ENCODE measurements at regions not wholly inside any gene's neighbourhood (a gene's known extent, or its start where the extent isn't known, plus 50 kb on each side); places are given as distances from the start of the nearest gene placed in this dataset.

- TF ChIP-seq CTCF (conservative IDR thresholded peaks at IDR 0.05; ENCODE audit: low read length): no peak
- TF ChIP-seq EZH2phosphoT487 (IDR thresholded peaks at IDR 0.05; ENCODE audit: borderline replicate concordance): no peak
- H3K36me3 ChIP-seq (ENCODE audit: insufficient read depth, low read length): no peaks in the 10 kb centered on the region
- H3K4me2 ChIP-seq (ENCODE audit: low read depth, low read length, poor library complexity, severe bottlenecking): no peak overlapping the region
- no peaks in the 10 kb centered on the region for H4K20me1 ChIP-seq (ENCODE audit: insufficient read depth, low read length, poor library complexity, severe bottlenecking)
- no peaks in the 10 kb centered on the region for H3K9me2 ChIP-seq (replicated peaks; ENCODE audit: low read depth, low read length)
- H3K9me3 ChIP-seq (ENCODE audit: insufficient read depth, low read depth, low read length): no peaks in the 10 kb centered on the region
- H3K4me3 ChIP-seq (ENCODE audit: low read length, poor library complexity, severe bottlenecking): no peak overlapping the region
- H3K79me2 ChIP-seq (ENCODE audit: insufficient read depth, low read length): no peaks in the 10 kb centered on the region
- H3K4me1 ChIP-seq (ENCODE audit: insufficient read depth, low read length, poor library complexity, severe bottlenecking): peaks cover 2% of the 10 kb centered on the region
- no peak overlapping the region for H2AFZ ChIP-seq (ENCODE audit: low read length)
- H3K9ac ChIP-seq (ENCODE audit: low read depth, low read length, poor library complexity, severe bottlenecking): no peak overlapping the region
- H3K27me3 ChIP-seq (ENCODE audit: insufficient read depth, low read length, poor library complexity, severe bottlenecking): no peaks in the 10 kb centered on the region
- H3F3A ChIP-seq (ENCODE audit: low read depth): no peaks in the 10 kb centered on the region
These were observed 83.8 kb upstream of the NRP1 start for GRCh38 chr10:33418301-33418700.

- peaks cover 7% of the 10 kb centered on the region for H3K4me1 ChIP-seq (ENCODE audit: insufficient read depth, low read length, poor library complexity, severe bottlenecking)
- no peaks in the 10 kb centered on the region for H3K27me3 ChIP-seq (ENCODE audit: insufficient read depth, low read length, poor library complexity, severe bottlenecking)
- no peak overlapping the region for H2AFZ ChIP-seq (ENCODE audit: low read length)
- H3F3A ChIP-seq (ENCODE audit: low read depth): no peaks in the 10 kb centered on the region
- H3K79me2 ChIP-seq (ENCODE audit: insufficient read depth, low read length): no peaks in the 10 kb centered on the region
- no peaks in the 10 kb centered on the region for H4K20me1 ChIP-seq (ENCODE audit: insufficient read depth, low read length, poor library complexity, severe bottlenecking)
- no peak overlapping the region for H3K4me3 ChIP-seq (ENCODE audit: low read length, poor library complexity, severe bottlenecking)
- no peak overlapping the region for H3K4me2 ChIP-seq (ENCODE audit: low read depth, low read length, poor library complexity, severe bottlenecking)
- TF ChIP-seq EZH2phosphoT487 (IDR thresholded peaks at IDR 0.05; ENCODE audit: borderline replicate concordance) (no peak), CTCF (conservative IDR thresholded peaks at IDR 0.05; ENCODE audit: low read length) (no peak)
- no peak overlapping the region for H3K9ac ChIP-seq (ENCODE audit: low read depth, low read length, poor library complexity, severe bottlenecking)
- no peaks in the 10 kb centered on the region for H3K9me2 ChIP-seq (replicated peaks; ENCODE audit: low read depth, low read length)
- no peaks in the 10 kb centered on the region for H3K9me3 ChIP-seq (ENCODE audit: insufficient read depth, low read depth, low read length)
- no peaks in the 10 kb centered on the region for H3K36me3 ChIP-seq (ENCODE audit: insufficient read depth, low read length)
These were observed 82.2 kb upstream of the NRP1 start for GRCh38 chr10:33416691-33417090.

DNA sequence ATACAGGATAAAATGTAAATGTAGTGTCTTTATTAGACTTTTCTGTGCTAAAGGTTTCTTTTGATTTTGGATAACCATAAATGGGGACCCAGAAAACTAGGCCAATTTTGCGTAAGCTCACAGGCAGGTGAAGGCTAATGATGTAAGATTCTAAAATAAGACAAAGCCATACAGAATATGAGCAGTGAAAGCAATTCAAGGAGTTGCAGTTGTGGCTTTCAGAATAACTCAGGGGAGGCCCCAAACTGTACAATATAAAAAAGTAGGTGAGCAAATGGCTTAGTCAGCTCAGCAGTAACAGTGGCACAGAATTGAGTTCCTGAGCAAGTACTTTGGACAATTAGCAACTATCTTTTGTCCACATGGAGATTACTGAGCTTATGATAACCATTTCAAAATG is 81.7 kb upstream of the NRP1 start:
- no peaks in the 10 kb centered on the region for H4K20me1 ChIP-seq (ENCODE audit: insufficient read depth, low read length, poor library complexity, severe bottlenecking)
- no peaks in the 10 kb centered on the region for H3K9me3 ChIP-seq (ENCODE audit: insufficient read depth, low read depth, low read length)
- no peak overlapping the region for H3K4me2 ChIP-seq (ENCODE audit: low read depth, low read length, poor library complexity, severe bottlenecking)
- peaks cover 7% of the 10 kb centered on the region for H3K4me1 ChIP-seq (ENCODE audit: insufficient read depth, low read length, poor library complexity, severe bottlenecking)
- H3K4me3 ChIP-seq (ENCODE audit: low read length, poor library complexity, severe bottlenecking): no peak overlapping the region
- no peak for TF ChIP-seq EZH2phosphoT487 (IDR thresholded peaks at IDR 0.05; ENCODE audit: borderline replicate concordance)
- H2AFZ ChIP-seq (ENCODE audit: low read length): no peak overlapping the region
- H3K9me2 ChIP-seq (replicated peaks; ENCODE audit: low read depth, low read length): no peaks in the 10 kb centered on the region
- H3K9ac ChIP-seq (ENCODE audit: low read depth, low read length, poor library complexity, severe bottlenecking): no peak overlapping the region
- no peaks in the 10 kb centered on the region for H3F3A ChIP-seq (ENCODE audit: low read depth)
- no peaks in the 10 kb centered on the region for H3K79me2 ChIP-seq (ENCODE audit: insufficient read depth, low read length)
- H3K27me3 ChIP-seq (ENCODE audit: insufficient read depth, low read length, poor library complexity, severe bottlenecking): no peaks in the 10 kb centered on the region
- no peaks in the 10 kb centered on the region for H3K36me3 ChIP-seq (ENCODE audit: insufficient read depth, low read length)

GRCh38 chr10:33414841-33415240 is 80.4 kb upstream of the NRP1 start:
- Histone ChIP-seq H2AFZ (ENCODE audit: low read length) (no peak overlapping the region), H3K4me3 (ENCODE audit: low read length, poor library complexity, severe bottlenecking) (no peak overlapping the region), H3K4me2 (ENCODE audit: low read depth, low read length, poor library complexity, severe bottlenecking) (no peak overlapping the region), H4K20me1 (ENCODE audit: insufficient read depth, low read length, poor library complexity, severe bottlenecking) (no peaks in the 10 kb centered on the region), H3K4me1 (ENCODE audit: insufficient read depth, low read length, poor library complexity, severe bottlenecking) (peaks cover 7% of the 10 kb centered on the region), H3K36me3 (ENCODE audit: insufficient read depth, low read length) (no peaks in the 10 kb centered on the region), H3K27me3 (ENCODE audit: insufficient read depth, low read length, poor library complexity, severe bottlenecking) (no peaks in the 10 kb centered on the region), H3K9me3 (ENCODE audit: insufficient read depth, low read depth, low read length) (no peaks in the 10 kb centered on the region), H3K9ac (ENCODE audit: low read depth, low read length, poor library complexity, severe bottlenecking) (no peak overlapping the region), H3K9me2 (replicated peaks; ENCODE audit: low read depth, low read length) (no peaks in the 10 kb centered on the region), H3F3A (ENCODE audit: low read depth) (no peaks in the 10 kb centered on the region), H3K79me2 (ENCODE audit: insufficient read depth, low read length) (no peaks in the 10 kb centered on the region)
- TF ChIP-seq CTCF (conservative IDR thresholded peaks at IDR 0.05; ENCODE audit: low read length) (no peak), EZH2phosphoT487 (IDR thresholded peaks at IDR 0.05; ENCODE audit: borderline replicate concordance) (no peak)
